Natural killer cell (primary cell): ENCODE measurements at regions not wholly inside any gene's neighbourhood (a gene's known extent, or its start where the extent isn't known, plus 50 kb on each side); places are given as distances from the start of the nearest gene placed in this dataset.

Experiments used
- ATAC-seq, 3 donors: fragments of 150-1000 bp in 2 of 3; fragments of 200-7000 bp in 1 of 3; cut with Tn5 transposase; 1 replicate in 1 of 3; 2 replicates in 2 of 3; pipeline ENCODE4 v1.10.0; 2021; ENCODE audit warnings: mild to moderate bottlenecking in 2 of 3, moderate library complexity in 2 of 3
- DNase-seq, 2 donors: peaks; one replicate each; pipeline versions ENCODE4 v3.0.0 to v3.0.0-alpha.2; 2013 to 2021; ENCODE audit warnings: mixed read lengths in 1 of 2
- H3K27ac ChIP-seq: one replicate; pipeline ENCODE4 v1.5.1; 2013; ENCODE audit warnings: mild to moderate bottlenecking, low read length
- H3K27me3 ChIP-seq: one replicate; pipeline ENCODE4 v1.6.1; 2013; ENCODE audit warnings: low read length; ENCODE audit not compliant: control insufficient read depth, insufficient read depth
- H3K36me3 ChIP-seq: one replicate; pipeline ENCODE4 v1.6.1; 2013; ENCODE audit warnings: low read length; ENCODE audit not compliant: control insufficient read depth, insufficient read depth
- H3K4me1 ChIP-seq: one replicate; pipeline ENCODE4 v1.6.1; 2013; ENCODE audit warnings: low read length; ENCODE audit not compliant: control insufficient read depth, insufficient read depth
- H3K4me3 ChIP-seq: one replicate; pipeline ENCODE4 v1.5.1; 2013; ENCODE audit warnings: low read length
- H3K9me3 ChIP-seq: one replicate; pipeline ENCODE4 v1.6.1; 2013; ENCODE audit warnings: low read length; ENCODE audit not compliant: control insufficient read depth, insufficient read depth
- H3K27ac Mint-ChIP-seq, 2 donors: one replicate each; pipeline ENCODE4 v1.8.0; 2022; ENCODE audit warnings: mild to moderate bottlenecking in 2 of 2, mixed read lengths in 2 of 2, moderate library complexity in 1 of 2
- H3K27me3 Mint-ChIP-seq, 2 donors: one replicate each; pipeline ENCODE4 v1.8.0; 2022; ENCODE audit warnings: low read depth in 2 of 2, mixed read lengths in 2 of 2
- H3K36me3 Mint-ChIP-seq: one replicate; pipeline ENCODE4 v1.8.0; 2022; ENCODE audit warnings: mixed read lengths
- H3K4me1 Mint-ChIP-seq, 2 donors: one replicate each; pipeline ENCODE4 v1.8.0; 2022; ENCODE audit warnings: mixed read lengths in 2 of 2
- H3K4me3 Mint-ChIP-seq: one replicate; pipeline ENCODE4 v1.8.0; 2022; ENCODE audit warnings: mild to moderate bottlenecking, moderate library complexity, mixed read lengths
- H3K9me3 Mint-ChIP-seq, 2 donors: one replicate each; pipeline ENCODE4 v1.8.0; 2022; ENCODE audit warnings: mixed read lengths in 2 of 2
- CTCF ChIP-seq: fragments of 200-600 bp; IDR thresholded peaks from one replicate; pipeline ENCODE4 v1.8.0; 2022; ENCODE audit warnings: antibody characterized with exemption
- WGBS: methylation state at CpG from one replicate; pipeline ENCODE4 v1.1.7; 2013; ENCODE audit warnings: missing lambda C conversion rate; ENCODE audit not compliant: insufficient coverage; 5-methylcytosine and 5-hydroxymethylcytosine counted together
- intact Hi-C: fragments of 100-400 bp; cut with micrococcal nuclease; formaldehyde crosslinking; loops from one replicate; pipeline ENCODE4 v1.14.2; 2022

- 86% methylated on average over 5 of the region's 5 CpGs for WGBS
- ATAC-seq, result no peak
- Mint-ChIP-seq H3K27ac (no peak overlapping the region), H3K36me3 (no peaks in the 10 kb centered on the region), H3K27me3 (peaks cover 9 to 37% of the 10 kb centered on the region in 2 donors), H3K4me3 (no peak overlapping the region), H3K4me1 (no peaks in the 10 kb centered on the region), H3K9me3 (no peaks in the 10 kb centered on the region)
- intact Hi-C loops, result no loop called here
- H3K4me3 ChIP-seq, result no peak overlapping the region
- no peak overlapping the region for H3K27ac ChIP-seq
- no peak for DNase-seq
- TF ChIP-seq CTCF, result no peak
- no peaks in the 10 kb centered on the region for H3K9me3 ChIP-seq
- peaks cover 5% of the 10 kb centered on the region for H3K27me3 ChIP-seq
- no peaks in the 10 kb centered on the region for H3K4me1 ChIP-seq
- H3K36me3 ChIP-seq, result no peaks in the 10 kb centered on the region
These were observed 212.3 kb upstream of the TMEM161B start for GRCh38 chr5:88480801-88481499.

- H3K9me3 ChIP-seq, result no peaks in the 10 kb centered on the region
- DNase-seq (no peak), ATAC-seq (no peak)
- H3K27me3 ChIP-seq, result peaks cover 5% of the 10 kb centered on the region
- H3K27ac ChIP-seq, result no peak overlapping the region
- no peak overlapping the region for H3K27ac Mint-ChIP-seq
- H3K27me3 Mint-ChIP-seq, result peaks cover 12 to 38% of the 10 kb centered on the region in 2 donors
- TF ChIP-seq CTCF, result no peak
- H3K4me1 Mint-ChIP-seq, result no peaks in the 10 kb centered on the region
- no peaks in the 10 kb centered on the region for H3K36me3 Mint-ChIP-seq
- 95% methylated on average over 3 of the region's 4 CpGs for WGBS
- H3K4me3 ChIP-seq, result no peak overlapping the region
- intact Hi-C loops, result no loop called here
- no peak overlapping the region for H3K4me3 Mint-ChIP-seq
- no peaks in the 10 kb centered on the region for H3K36me3 ChIP-seq
- no peaks in the 10 kb centered on the region for H3K9me3 Mint-ChIP-seq
- H3K4me1 ChIP-seq, result no peaks in the 10 kb centered on the region
These were observed 211.6 kb upstream of the TMEM161B start for GRCh38 chr5:88480245-88480644.

- Histone ChIP-seq H3K4me1 (no peaks in the 10 kb centered on the region), H3K27ac (no peak overlapping the region), H3K27me3 (peaks cover 3% of the 10 kb centered on the region), H3K4me3 (no peak overlapping the region), H3K36me3 (no peaks in the 10 kb centered on the region), H3K9me3 (no peaks in the 10 kb centered on the region)
- 40% methylated on average over 1 of the region's 1 CpG for WGBS
- Mint-ChIP-seq H3K27ac (no peak overlapping the region), H3K4me3 (no peak overlapping the region), H3K4me1 (no peaks in the 10 kb centered on the region), H3K9me3 (peaks cover 0 to 6% of the 10 kb centered on the region in 2 donors), H3K27me3 (peaks cover 23 to 24% of the 10 kb centered on the region in 2 donors), H3K36me3 (peaks cover 8% of the 10 kb centered on the region)
- intact Hi-C loops, result no loop called here
- no peak for TF ChIP-seq CTCF
- DNase-seq (no peak), ATAC-seq (no peak)
These were observed 205.9 kb upstream of the TMEM161B start for GRCh38 chr5:88474574-88474973.

GRCh38 chr5:88470745-88471144 is 202.1 kb upstream of the TMEM161B start:
- Histone ChIP-seq H3K9me3 (no peaks in the 10 kb centered on the region), H3K27ac (no peak overlapping the region), H3K36me3 (no peaks in the 10 kb centered on the region), H3K4me3 (no peak overlapping the region), H3K4me1 (no peaks in the 10 kb centered on the region), H3K27me3 (peaks cover 3% of the 10 kb centered on the region)
- intact Hi-C loops, result no loop called here
- no peak for ATAC-seq
- no peak overlapping the region for H3K27ac Mint-ChIP-seq
- H3K4me1 Mint-ChIP-seq, result no peaks in the 10 kb centered on the region
- no peak overlapping the region for H3K4me3 Mint-ChIP-seq
- peaks cover 0 to 6% of the 10 kb centered on the region in 2 donors for H3K9me3 Mint-ChIP-seq
- no peak for DNase-seq
- WGBS, result 86% methylated on average over 1 of the region's 2 CpGs
- peaks cover 16 to 33% of the 10 kb centered on the region in 2 donors for H3K27me3 Mint-ChIP-seq
- TF ChIP-seq CTCF, result no peak
- peaks cover 8% of the 10 kb centered on the region for H3K36me3 Mint-ChIP-seq
